ENCODE measurements at regions not wholly inside any gene's neighbourhood (a gene's known extent, or its start where the extent isn't known, plus 50 kb on each side); places are given as distances from the start of the nearest gene placed in this dataset.
"Not testable (repeated sequence)": the region's sequence is repeated elsewhere in the genome, so short reads cannot be mapped to it uniquely, and the experiment has no call there.

DNA sequence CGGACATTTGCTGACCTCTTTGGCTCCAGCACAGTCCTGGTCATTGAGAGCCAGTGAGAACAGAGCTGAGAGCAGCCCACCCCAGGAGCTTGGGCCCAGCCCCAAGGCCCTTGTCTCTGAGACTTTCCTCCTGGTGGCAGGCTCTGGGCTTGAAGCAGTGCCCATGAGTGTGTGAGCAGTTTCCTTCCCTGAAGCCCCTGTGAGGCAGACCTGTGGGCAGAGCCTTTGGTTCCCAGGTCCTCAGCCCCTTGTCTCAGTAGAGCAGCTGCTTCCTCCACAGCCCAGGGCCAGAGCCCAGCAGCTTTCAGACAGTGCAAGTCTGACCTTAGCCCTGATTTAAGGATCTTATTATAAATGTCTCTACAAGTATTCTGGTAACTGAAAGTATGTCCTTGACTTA lies 1185.0 kb downstream of the RPIA start:
- DNase-seq = not testable (repeated sequence)

DNA sequence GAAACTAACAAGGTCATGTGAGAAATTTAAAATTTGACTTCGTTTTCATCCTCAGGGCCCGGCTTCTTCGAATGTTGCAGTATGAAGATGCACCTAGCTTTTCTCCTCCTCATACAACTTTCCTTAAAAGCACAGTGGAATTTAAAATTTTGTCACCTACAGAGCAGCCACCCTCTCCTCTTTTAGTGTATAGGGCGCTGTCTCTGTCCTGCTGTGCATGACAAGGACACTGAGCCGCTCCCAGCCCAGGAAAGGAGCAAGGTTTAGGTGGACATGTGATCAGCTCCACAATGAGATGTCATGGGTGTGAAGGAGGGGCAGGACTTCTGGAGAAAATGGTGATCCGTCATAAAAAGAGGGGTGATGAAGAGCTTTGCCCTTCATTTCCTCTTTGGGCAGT lies 1185.4 kb downstream of the RPIA start:
- not testable (repeated sequence) for DNase-seq

DNA sequence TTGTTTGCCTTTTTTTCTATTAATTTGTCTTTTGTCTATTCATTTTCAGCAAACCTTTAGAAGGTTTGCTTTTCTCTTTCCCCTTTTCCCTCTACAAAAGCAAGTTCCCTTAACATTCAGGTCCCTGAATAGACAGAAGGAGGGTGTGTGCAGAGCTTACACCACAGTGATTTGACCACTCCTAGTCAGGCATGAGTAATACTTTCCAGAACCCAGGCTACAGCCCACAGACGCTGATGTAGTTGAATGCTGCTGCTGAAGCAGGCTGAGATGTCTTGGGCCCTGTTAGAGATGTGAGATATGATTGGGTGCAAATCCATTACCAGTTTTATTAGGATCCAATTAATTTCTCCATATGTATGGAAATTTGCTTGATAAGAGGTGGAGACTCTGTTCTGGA lies 1191.4 kb downstream of the RPIA start:
- not testable (repeated sequence) for DNase-seq

DNA sequence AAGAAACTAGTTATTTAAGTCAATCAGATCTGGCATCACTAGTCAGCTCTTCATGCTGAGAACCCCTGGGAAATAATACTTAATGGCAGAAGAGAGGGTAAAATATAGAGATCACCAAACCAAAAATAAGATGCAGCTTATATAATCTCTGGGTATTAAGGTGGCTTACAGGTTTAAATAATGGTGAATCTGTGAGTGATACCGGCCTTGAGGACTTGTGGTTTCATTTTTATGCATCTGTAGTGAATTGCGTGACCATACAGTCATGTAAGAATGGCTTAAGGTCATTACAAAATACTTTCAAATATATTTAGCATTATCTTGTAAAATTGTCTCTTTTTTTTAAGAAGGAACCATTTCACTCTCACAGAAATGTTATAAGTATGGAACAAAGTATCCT lies 1192.2 kb downstream of the RPIA start:
- DNase-seq = not testable (repeated sequence)

DNA sequence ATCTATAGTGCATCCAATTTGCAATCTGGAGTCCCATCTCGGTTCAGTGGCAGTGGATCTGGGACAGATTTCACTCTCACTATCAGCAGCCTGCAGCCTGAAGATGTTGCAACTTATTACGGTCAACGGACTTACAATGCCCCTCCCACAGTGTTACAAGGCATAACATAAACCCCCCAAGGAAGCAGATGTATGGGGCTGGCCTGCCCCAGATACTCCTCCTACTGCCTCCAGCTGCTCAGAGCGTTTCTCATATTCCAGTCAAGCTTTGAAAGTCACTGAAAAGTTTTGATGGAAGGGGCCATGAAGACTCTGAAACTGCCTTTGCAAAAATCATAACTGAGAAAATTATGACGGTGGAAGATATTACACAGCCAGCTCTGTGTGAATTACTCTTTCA lies 1193.6 kb downstream of the RPIA start:
- DNase-seq = not testable (repeated sequence)

DNA sequence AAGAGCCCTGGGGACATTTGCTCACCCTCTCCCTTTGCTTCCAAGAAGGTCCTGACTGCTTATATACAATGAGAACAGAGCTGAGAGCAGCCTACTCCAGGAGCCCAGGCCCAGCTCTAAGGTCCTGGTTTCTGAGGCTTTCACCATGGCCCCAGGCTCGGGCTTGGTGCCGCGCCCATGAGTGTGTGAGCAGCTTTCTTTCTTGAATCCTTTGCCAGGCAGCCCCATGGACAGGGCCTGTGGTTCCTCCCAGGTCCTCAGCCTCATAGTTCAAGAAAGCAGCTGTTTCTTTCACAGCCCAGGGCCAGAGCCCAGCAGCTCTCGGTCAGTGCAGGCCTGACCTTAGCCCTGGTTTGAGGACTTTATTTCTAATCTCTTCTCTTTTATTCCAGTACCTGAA lies 1197.2 kb downstream of the RPIA start:
- not testable (repeated sequence) for DNase-seq

DNA sequence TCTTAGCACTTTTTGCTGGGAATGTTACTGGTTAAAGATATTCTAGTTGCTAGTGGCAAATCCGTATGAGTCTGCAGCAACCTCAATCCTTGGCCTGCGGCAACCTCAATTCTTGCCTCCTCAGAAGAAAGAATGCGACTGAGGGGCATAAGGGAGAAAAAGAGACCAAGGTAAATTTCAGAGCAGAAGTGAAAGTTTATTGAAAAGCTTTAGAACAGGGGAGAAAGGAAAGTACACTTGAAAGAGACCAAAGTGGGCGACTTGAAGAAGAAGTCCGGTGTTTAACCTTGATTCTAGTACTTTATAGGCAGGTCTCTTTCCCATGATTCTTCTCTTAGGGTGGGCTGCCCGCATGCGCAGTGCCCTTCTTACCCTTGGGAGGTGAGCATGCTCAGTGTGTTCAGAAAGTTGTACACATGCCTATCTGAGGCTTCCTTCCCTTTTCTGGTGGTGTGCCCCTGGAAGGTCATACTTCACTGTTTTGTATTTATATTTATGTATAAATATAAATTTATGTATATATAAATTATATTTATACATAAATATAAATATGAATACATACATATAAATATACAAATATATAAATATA lies 1198.8 kb downstream of the RPIA start:
- not testable (repeated sequence) for DNase-seq

DNA sequence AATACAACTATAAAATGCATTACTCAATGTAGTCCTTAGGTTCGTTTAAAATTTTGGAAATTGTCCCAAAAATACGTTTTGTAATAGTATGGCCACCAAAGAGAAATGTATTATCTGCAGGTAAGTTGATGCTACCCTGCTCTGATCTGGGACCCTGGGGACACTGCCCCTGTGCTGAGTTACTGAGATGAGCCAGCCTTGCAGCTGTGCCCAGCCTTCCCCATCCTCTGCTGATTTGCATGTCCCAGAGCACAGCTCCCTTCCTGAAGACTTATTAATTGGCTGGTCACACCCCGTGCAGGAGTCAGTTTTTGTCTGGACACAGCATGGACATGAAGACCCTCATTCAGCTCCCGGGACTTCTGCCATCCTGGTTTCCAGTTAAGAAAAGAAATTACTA lies 1203.5 kb downstream of the RPIA start:
- not testable (repeated sequence) for DNase-seq

DNA sequence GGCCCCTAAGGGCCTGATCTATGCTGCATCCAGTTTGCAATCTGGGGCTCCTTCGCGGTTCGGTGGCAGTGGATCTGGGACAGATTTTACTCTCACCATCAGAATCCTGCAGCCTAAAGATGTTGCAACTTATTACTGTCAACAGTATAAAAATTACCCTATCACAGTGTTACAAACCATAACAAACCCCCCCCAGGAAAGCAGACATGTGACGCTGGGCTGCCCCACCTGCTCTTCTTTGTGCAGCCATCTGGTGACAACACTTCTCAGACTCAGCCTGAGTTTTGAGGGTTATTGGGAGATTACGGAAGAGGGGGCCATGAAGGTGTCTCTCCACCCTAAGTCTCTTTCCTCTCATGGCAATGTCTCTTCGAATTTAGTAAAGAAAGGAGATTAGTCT lies 1204.2 kb downstream of the RPIA start:
- not testable (repeated sequence) for DNase-seq

DNA sequence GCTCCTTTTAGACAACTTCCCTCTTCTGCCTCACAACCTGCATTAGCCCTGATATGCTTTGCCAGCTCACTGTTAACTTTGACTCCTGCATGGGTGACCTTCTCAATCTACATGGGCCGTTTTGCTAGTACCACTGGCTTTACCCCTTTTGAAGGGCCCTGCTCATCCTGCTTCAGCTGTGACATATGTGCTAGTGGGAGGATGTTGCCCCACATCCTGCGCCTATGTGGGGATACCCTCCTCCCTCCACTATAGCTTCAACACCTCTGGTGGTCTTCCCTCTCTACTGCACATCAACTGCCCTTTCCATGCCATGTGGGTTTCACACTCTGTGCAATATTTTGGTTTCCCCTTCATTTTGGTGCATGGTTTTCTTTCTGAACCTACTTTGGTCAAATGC lies 1235.5 kb downstream of the RPIA start:
- not testable (repeated sequence) for DNase-seq

DNA sequence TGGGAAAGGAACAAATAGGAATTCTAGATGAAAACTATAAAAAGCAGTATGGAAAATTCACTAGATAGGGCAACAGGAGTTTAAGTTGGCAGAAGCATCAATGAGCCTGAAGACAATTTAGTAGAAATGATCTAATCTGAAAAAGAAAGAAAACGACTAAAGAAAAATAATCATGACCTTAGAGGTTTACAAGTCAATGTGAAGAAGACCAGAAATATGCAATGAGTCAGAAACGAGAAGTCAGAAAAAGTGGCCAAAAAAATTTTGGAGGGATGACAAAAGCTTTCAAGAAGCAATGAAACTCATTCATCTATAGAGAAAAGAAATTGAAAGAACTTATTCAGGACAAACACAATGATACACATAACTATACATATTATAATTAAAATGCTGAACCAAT lies 1244.0 kb downstream of the RPIA start:
- DNase-seq = not testable (repeated sequence)

DNA sequence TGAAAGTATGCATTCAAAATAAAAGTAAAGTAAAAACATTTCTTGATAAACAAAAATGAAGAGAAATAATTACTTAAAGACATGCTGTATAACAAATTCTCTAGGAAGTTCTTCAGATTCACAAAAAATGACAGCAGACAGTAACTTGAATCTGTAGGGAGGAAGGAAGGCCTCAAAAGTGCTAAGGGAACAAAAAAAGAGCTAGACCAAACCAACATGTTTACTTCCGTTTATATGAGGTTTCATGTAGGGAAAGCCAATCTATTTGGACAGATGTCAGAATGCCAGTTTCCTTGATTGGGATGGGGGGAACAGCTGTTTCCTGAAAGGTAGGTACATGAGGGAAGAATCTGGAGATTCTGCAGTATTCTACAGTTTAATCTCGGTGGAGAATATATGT lies 1244.5 kb downstream of the RPIA start:
- DNase-seq = not testable (repeated sequence)

DNA sequence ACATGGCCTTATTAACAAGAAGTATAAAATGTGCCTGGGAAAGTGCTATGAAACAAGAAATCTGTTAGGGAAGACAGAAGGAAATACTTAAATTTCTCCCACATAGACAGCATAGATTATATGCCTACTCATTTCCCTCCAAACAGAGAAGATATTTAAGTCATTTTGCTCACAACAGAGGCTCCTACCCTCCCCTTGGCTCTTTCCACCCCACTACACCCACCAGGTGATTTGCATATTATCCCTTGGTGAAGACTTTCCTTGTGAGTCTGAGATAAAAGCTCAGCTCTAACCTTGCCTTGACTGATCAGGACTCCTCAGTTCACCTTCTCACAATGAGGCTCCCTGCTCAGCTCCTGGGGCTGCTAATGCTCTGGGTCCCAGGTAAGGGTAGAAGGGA lies 1245.1 kb downstream of the RPIA start:
- DNase-seq = not testable (repeated sequence)

DNA sequence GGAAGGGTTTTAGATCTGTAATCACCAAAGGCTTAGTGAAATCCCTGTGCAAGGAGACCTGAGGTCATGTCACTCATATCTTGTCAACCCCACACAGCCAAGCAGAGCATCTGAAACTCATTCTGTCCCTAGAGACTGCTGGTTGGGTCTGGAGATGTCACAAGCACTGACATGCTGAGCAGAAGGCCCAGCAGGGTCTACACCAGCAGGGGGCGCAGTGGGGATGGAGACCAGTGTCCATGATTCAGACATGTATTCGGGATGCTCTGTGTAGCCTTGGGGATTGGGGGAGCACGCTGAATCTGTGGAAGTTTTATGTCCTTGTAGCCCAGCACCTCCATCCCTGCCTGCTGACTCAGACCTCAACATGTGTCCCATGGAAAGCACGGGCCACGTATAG lies 1247.3 kb downstream of the RPIA start:
- not testable (repeated sequence) for DNase-seq

DNA sequence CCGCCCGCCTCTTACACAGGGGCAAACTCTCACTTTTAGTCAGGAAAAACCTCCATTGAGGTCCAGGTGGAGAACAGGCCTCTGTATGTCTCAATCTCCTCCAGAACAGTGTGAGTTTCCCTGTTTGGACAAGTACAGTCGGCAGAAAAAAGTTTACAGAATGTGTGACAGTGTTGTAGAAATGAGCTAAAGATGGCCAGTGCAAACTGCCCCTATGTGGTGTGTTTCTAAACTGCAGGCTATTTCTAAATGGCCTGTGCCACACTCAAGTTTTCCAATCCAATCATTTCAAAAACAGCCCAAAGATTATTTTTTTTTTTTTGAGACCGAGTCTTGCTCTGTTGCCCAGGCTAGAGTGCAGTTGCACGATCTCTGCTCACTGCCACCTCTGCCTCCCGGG lies 1252.8 kb downstream of the RPIA start:
- DNase-seq = not testable (repeated sequence)

DNA sequence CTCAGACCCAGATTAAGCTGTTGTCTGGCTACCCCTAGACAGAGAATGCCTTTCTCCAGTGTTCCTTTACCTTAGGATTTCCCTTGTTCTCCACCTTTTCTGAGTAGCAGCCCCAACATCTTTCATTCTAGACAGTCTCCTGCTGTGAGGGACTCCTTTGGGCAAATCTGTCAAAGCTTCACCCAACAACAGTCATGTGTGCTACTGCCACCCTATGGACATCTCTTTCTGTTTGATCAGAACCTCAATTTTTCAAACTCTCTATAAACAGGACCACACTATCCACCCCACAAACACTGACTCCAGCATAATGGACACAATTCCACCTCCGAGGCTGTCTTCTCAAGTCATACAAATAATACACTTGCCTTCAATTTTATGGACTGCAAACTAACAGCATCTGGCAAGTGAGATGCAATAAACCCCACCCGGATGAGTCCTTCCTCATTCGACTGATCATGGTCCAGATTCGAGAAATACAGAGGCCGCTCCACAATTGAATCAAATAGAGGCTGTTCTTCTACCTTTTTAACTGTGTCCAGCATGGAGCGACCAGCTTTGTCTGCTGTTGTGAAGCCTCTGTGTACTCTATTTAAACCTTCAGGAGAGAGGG lies 1253.6 kb downstream of the RPIA start:
- DNase-seq = not testable (repeated sequence)

DNA sequence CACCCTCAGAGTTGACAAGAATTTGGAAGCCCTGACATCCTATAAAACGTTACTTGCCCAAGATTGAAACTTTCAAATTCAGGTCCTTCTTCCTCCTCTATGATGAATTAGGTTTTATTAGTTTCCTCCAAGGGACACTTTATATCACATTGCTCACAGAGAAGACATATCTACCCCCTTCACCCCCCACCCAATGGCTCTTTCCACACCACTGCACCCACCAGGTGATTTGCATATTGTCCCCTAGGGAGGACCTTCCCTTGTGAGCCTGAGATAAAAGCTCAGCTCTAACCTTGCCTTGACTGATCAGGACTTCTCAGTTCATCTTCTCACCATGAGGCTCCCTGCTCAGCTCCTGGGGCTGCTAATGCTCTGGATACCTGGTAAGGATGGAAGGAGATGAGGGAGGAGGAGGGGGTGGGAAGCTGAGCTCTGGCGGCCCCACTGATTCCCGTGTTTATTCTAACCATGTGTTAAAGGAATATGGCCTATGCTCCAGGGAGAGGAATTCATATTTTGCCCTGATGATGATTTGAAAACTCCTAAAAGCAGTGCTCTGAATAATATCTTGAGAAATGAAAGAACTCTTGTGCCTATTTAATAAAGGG lies 1255.8 kb downstream of the RPIA start:
- not testable (repeated sequence) for DNase-seq

DNA sequence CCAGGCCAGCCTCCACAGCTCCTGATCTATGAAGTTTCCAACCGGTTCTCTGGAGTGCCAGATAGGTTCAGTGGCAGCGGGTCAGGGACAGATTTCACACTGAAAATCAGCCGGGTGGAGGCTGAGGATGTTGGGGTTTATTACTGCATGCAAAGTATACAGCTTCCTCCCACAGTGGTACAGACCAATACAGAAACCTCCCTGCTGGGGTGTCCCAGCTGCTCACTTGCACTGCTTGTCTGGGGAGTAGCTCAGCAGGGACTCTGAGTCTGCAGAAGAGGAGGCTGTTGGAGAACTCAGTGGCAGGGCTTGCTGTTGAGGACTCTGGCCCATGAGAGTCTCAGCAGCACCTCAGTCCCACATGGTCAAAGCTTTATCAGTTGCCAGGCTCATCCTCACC lies 1256.6 kb downstream of the RPIA start:
- not testable (repeated sequence) for DNase-seq

DNA sequence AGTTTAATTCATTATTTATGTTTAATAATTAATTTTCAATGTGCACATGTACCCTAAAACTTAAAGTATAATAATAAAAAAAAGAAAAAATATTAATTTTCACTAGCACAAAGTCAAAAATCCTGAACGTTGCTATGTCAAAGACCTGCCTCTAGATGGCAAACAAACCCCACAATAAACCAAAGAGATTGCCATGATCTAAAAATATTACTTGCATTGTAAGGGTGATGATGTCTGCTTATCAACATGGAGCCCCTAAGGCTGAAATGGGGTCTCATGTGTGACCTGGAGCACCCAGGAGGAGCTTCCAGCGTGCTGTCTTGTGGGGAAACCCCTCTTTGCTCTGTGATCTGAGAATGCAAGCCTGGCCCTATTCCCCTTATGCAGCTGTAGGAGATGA lies 1259.3 kb downstream of the RPIA start:
- DNase-seq = not testable (repeated sequence)

DNA sequence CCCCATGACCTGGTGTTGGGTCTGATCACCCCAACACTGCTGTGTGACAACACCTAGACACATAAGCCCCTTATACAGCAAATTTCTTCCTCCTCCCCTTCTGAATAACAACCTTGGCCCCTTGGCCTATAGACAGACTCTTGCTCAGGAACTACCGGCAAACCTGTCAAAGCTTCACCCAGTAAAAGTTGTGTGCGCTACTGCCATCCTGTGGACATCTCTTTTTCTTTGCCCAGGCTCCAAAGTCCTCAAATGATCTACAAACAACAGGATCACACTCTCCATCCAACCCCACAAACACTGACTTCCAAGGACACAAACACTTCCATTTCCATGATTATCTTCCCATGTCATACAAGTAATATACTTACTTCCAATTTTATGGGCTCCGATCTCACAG lies 1265.8 kb downstream of the RPIA start:
- not testable (repeated sequence) for DNase-seq

DNA sequence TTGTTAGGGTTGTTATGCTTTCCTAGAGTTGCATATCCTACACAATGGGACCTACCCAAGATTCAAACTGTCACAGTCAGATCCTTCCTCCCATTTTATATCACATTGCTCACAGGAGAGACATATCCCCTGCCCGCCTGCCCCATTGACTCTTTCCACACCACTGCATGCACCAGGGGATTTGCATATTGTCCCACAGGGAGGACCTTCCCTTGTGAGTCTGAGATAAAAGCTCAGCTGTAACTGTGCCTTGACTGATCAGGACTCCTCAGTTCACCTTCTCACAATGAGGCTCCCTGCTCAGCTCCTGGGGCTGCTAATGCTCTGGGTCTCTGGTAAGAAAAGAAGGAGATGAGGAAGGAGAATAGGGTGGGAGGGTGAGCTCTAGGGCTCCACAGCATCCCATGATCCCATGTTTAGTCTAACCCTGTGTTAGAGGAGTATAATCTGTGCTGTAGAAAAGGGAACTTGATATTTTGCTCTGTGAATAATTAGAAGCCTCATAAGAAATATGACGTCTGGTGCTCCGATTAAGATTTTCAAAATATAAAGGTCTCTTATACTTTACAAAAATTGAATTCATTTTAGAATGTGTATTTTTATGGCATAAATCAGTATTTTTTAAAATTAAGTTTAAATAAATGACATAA lies 1268.4 kb downstream of the RPIA start:
- not testable (repeated sequence) for DNase-seq

DNA sequence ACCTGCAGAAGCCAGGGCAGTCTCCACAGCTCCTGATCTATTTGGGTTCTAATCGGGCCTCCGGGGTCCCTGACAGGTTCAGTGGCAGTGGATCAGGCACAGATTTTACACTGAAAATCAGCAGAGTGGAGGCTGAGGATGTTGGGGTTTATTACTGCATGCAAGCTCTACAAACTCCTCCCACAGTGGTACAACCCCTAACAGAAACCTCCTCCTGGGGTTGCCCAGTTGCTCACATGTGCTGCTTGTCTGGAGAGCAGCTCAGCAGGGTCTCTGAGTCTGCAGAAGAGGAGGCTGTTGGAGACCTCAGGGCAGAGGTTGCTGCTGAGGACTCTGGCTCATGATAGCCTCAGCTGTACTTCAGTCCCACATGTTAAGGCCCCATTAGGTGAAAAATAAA lies 1269.1 kb downstream of the RPIA start:
- DNase-seq = not testable (repeated sequence)

DNA sequence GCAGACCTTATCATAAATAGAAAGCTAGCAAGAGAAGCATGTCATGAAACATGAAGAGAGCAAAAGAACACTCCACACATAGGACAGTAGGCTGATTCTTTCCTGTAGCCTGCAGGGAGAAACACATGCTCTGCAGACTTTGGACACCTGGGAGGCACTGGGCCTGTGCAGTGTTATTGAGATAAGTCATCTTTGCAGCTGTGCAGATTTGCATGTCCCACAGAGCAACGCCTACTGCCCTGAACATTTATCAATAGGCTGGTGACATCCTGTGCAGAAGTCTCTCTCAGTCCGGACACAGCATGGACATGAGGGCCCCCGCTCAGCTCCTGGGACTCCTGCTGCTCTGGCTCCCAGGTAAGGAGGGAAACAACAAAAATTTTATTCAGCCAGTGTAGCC lies 1277.1 kb downstream of the RPIA start:
- not testable (repeated sequence) for DNase-seq

DNA sequence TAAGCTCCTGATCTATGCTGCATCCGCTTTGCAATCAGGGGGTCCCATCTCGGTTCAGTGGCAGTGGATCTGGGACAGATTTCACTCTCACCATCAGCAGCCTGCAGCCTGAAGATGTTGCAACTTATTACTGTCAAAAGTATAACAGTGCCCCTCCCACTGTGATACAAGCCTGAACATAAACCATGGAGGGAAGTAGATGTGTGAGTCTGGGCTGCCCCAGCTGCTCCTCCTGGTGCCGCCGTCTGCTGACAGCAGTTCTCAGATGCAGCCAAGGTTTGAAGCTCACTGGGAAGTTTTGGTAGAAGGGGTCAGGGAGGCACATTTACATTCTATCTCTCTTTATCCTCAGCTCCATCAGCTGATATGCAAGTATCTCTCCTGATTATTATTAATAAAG lies 1277.7 kb downstream of the RPIA start:
- DNase-seq = not testable (repeated sequence)

All from C1 segment of cervical spinal cord (tissue), 14 donors.